HG02763 (cell line): ENCODE measurements at regions not wholly inside any gene's neighbourhood (a gene's known extent, or its start where the extent isn't known, plus 50 kb on each side); places are given as distances from the start of the nearest gene placed in this dataset.

ENCODE experiments used
- ATAC-seq: cut with Tn5 transposase; IDR thresholded peaks from one replicate; pipeline ENCODE4 v1.9.1; 2021; ENCODE audit warnings: mild to moderate bottlenecking, moderate library complexity; ENCODE audit not compliant: unreplicated experiment

DNA sequence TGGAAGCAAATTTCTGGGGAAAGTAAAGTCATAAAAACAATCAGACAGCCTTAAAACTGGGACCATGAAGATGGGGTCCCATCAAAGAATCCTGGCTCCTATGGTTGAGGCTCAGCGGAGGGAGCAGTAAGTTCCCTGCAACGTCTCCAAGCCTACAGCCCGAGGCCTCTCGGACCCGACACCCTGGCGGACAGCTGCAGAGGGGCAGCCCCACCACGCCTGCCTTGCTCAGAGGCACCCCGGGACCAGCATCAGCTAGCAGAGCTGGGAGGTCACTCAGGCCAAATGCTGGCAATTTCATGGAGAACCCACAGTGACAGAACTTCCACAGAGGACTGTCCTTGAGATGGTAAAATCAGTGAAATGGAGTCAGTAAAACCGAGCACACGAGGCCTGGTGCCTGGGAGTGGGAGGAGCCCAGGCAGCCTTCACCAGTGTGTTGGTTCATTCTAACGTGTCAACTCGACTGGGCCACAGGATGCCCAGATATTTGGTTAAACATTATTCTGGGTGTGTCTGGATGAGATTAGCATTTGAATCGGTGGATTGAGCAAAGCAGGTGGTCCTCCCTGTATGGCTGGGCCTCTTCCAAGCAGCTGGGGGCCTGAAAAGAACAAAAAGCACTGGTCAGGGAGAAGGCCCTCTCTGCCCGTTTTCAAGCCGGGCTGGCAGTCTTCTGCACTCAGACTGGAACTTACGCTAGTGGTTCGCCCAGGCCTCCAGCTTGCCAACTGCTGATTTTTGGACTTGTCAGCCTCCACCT is 96.2 kb upstream of the INSIG1 start:
- ATAC-seq = no peak

DNA sequence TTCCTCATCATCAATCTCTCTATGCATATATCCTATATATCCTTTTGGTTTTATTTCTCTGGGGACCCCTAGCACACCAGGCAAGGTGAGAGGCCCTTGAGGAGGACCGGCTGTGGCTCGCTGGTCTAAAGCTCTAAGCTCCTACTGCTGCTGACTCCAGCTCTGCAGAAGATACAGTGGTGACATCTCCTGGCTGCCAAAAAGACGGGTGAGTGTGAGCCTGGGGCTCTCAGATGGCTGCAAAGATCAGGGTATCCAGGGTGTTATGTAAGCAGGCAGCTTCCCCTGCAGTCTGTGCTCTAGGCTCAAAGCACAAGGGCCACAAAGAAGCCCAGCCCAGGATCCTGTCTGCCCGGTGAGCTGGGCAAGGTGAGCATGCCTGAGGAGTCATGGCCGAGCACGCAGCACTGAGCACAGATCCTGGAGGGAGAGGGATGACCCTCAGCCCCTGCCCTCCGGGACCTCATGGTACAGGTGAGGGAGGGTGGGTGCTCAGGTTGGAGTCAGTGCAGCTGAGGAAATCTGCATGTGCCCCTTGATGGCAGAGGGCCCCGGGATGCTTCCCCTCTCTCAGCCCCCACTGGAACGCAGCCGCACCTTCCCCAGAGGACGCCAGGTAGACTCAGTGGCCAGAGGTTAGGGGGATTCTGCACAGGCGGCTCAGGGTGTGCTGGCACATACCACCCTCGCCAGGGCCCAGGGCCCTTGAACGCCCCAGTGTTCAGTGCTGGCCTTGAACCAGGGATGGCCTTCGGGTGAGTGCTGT is 95.4 kb upstream of the INSIG1 start:
- ATAC-seq = no peak

- no peak for ATAC-seq
Observed at GRCh38 chr7:155203059-155203881, 94.4 kb upstream of the INSIG1 start.

- no peak for ATAC-seq
Observed at GRCh38 chr7:155203882-155204691, 93.6 kb upstream of the INSIG1 start.

- ATAC-seq = no peak
Observed at GRCh38 chr7:155204744-155205367, 92.8 kb upstream of the INSIG1 start.

DNA sequence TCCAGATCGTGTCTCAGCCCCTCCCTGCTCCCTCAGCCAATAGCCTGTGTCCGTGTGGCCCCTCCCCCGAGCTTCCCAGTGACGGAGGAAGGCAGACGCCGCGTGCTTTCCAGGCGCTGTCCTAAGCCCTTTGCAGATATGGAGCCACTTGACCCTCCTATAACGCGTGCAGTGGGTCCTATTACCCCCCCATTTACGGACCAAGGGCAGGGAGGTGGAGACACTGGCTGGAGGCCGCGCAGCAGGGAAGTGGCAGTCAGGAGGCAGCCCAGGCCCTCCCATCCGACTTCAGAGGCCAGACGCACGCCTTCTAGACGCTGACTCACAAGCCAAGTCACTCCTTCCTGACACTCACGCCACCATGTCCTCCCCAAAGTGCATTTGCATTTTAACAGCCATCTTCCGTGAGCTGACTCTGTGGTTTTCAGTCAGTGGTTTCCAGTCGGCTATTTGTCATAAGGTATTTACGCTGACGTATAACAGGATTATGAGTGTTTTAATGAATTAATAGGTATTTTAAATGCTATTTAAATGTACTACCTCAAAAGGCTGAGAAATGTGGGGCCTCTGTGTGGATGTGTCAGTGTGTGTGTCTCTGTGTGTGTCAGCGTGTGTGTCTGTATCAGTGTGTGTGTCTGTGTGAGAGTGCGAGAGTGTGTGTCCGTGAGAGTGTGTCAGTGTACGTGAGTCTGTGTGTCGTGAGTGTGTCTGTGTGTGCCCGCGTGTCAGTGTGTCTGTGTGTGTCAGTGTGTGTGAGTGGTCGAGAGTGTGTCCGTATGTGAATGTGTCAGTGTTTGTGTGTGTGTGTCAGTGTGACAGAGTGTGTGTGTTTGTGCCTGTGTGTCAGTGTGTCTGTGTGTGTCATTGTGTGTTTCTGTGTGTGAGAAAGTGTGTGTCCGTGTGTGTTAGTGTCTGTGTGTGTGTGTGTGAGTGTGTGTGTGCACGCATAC is 92.0 kb upstream of the INSIG1 start:
- peak; percentile 86 for ATAC-seq

- ATAC-seq = peak; percentile 38
Observed at GRCh38 chr7:155206318-155207020, 91.2 kb upstream of the INSIG1 start.

DNA sequence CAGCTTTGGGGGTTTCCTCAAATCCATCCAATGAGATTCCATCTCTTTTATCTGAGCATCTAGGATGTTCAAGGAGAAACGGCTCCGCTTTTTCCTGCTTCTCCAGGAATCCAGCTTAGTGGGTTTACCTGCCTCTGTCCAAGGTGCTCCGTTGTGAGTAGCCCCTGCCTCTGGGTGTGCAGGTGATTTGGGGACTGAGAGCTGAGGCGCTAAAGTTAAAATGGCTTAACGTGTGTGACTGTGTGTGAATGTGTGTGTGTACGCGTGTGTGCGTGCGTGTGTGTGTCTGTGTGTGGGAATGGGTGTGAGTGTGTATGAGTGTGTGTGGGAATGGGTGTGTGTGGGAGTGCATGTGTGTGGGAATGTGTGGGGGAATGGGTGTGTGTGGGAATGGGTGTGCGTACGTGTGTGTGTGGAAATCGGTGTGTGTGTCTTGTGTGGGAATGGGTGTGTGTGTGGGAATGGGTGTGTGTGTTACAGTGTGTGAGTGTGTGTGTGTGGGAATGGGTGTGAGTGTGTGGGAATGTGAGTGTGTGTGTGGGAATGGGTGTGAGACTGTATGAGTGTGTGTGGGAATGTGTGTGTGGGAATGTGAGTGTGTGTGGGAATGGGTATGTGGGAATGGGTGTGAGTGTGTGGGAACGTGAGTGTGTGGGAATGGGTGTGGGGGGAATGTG is 90.2 kb upstream of the INSIG1 start:
- ATAC-seq = no peak

GRCh38 chr7:155208681-155209477 is 88.8 kb upstream of the INSIG1 start:
- no peak for ATAC-seq

DNA sequence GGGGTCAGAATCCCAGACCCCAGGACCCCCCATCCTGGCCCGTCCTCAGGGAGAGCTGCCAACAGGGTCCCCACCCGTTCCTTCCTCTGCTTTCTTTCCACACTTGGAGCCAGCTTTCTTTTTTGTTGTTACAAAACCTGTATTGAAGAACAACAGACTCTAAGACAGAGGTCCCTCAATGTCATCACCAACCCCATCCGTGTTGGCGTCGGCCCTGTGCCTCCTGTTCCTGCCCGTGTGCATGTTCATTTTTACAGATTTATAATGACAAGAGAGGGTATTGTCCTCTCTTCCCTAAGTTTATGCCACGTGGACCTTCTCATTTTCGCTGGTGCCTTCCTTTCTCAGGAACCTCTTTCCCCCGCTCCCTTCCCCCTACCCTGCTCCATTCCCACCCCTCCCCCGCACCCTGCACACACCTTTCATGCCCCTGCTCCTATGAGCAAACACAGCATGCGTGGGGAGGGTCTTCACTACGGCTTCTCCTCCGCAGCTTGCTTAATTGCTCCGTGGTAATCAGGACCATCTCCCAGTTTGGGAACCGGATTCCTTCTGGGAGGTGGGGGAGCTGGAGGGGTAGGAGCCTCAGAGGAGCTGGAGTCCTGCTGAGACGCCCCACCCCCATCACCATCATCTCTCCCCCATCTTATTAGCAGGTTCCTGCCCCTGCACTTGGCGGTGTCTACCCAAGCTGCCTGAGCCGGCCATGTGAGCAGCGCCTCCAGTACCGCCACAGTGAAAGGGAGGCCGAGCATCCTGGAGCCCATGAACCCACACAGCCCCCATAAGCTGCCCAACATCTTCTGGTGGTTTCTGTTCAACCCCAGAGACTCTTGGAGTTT is 88.0 kb upstream of the INSIG1 start:
- no peak for ATAC-seq

DNA sequence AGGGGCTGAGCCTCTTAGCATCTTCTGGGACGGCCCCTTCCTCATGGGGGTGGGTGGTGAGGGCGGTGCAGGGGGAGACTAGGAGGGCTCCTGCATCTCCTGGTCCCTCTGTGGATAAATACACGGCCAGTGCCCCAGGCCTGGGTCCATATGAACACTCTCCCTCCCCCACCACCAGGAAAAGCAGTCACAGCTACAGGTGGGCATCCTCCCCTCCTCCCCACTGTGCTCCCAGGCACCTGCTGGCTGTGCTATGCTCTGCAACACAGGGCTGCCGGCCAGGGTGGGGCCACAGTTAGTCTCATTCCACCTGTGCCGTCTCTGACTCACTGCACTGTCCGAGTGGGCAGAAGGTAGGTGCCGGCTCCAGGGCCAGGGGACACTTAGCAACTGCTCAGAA is 87.3 kb upstream of the INSIG1 start:
- no peak for ATAC-seq

- no peak for ATAC-seq
Observed at GRCh38 chr7:155211173-155211572, 86.5 kb upstream of the INSIG1 start.

GRCh38 chr7:155211761-155212160 is 85.9 kb upstream of the INSIG1 start:
- no peak for ATAC-seq

DNA sequence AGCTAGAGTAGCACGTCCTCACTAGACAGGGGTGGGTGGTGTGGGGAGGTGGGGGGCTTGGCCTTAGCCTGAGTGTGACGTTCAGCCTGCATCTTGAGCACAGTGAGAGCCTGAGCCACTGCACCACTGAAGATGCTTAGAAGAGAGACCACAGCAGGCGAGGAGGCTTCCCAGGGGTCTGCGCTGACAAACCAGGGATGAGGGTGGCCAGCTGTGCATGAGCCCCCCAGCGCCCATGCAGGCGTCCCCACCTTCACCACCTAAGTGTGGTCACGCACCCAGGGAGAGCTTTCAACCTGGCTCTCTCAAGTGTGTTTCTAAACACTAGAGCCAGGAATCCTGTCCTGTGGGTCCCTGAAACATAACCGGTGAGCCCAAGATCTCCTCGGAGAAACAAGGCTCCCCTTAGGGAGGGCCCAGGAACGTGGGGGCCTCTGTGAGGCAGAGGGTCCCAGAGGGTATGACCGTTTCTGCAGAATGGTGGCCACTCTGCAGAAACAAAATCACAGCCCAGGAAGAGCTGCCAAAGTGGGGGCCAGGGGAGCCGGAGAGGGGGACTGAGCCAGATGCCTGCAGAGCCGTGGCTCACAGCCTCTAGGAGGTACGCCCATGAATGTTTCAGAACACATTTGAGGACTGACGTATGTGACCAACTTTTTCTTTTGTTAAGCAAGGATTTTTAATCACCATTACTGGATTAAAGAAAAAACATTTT is 85.2 kb upstream of the INSIG1 start:
- ATAC-seq = no peak

DNA sequence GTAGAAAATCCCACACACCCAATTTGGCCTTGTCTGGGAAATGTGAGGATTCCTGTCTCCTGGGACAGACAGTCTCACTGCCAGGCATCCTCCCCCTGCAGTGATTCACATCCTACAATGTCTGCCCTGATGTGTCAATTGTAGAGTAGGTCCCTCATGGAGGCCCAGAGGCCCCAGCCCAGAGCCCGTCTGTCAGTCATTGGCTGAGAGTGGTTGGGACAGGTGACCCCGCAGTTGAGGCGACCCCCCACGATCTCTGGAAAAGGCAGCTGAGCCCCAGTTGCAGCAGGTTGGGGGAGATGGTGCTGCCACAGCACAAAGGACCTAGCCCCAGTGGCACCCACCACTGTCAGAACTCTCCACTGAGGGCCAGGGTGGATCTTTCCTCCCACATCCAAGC is 84.3 kb upstream of the INSIG1 start:
- ATAC-seq = no peak
